A673 (cell line): ENCODE measurements at regions not wholly inside any gene's neighbourhood (a gene's known extent, or its start where the extent isn't known, plus 50 kb on each side); places are given as distances from the start of the nearest gene placed in this dataset.

Source experiments
- CTCF ChIP-seq: fragments of 300-800, 200-600 bp; sonication (generic); conservative IDR thresholded peaks from 2 replicates; pipeline ENCODE4 v1.5.1; 2017; ENCODE audit warnings: low read depth, mild to moderate bottlenecking, antibody characterized with exemption, low read length, moderate library complexity, mixed read lengths
- EZH2 ChIP-seq: fragments of 200-600 bp; sonication (generic); IDR thresholded peaks from 2 replicates; pipeline ENCODE4 v1.6.1; 2017; ENCODE audit warnings: borderline replicate concordance, low read depth, mild to moderate bottlenecking, mixed read lengths, antibody characterized with exemption, low read length; ENCODE audit not compliant: poor library complexity, severe bottlenecking

GRCh38 chr11:127052404-127052803 lies 51.8 kb upstream of the KIRREL3 start:
- TF ChIP-seq CTCF (no peak), EZH2 (no peak)
